H1 (cell line): ENCODE measurements at regions not wholly inside any gene's neighbourhood (a gene's known extent, or its start where the extent isn't known, plus 50 kb on each side); places are given as distances from the start of the nearest gene placed in this dataset.
"Not testable (repeated sequence)": the region's sequence is repeated elsewhere in the genome, so short reads cannot be mapped to it uniquely, and the experiment has no call there.

Experiments
- CTCF ChIA-PET: fragments of 300-600 bp; sonication (Branson Sonifier 250); formaldehyde crosslinking; loops from one replicate; lab custom pipeline; 2021; ENCODE audit not compliant: partially characterized antibody; lab: Charles Lee
- POLR2A ChIA-PET: fragments of 300-600 bp; sonication (Branson Sonifier 250); formaldehyde crosslinking; loops from one replicate; lab custom pipeline; 2021; ENCODE audit warnings: inconsistent platforms; ENCODE audit not compliant: partially characterized antibody; lab: Charles Lee
- DNase-seq, 2 experiments: peaks; one replicate each; pipeline versions ENCODE4 v3.0.0 to v3.0.0-alpha.2; 2010 to 2022; ENCODE audit warnings: low spot score in 2 of 2, low read depth in 1 of 2, mixed read lengths in 1 of 2
- FAIRE-seq: peaks from 2 replicates; lab custom pipeline; 2011; peaks lifted over from hg19 to GRCh38; lab: Jason Lieb, UNC
- H2AFZ ChIP-seq: 2 replicates; pipeline ENCODE4 v1.8.1; 2012; ENCODE audit warnings: low read length, inconsistent platforms
- H2AK5ac ChIP-seq: 2 replicates; pipeline ENCODE4 v1.6.1; 2013; ENCODE audit warnings: low read depth, low read length
- H2BK120ac ChIP-seq: replicated peaks from 2 replicates; pipeline ENCODE3; 2013; ENCODE audit warnings: low read depth, low read length, inconsistent platforms
- H2BK12ac ChIP-seq: 2 replicates; pipeline ENCODE4 v1.6.1; 2013; ENCODE audit warnings: low read depth, low read length
- H2BK15ac ChIP-seq: 2 replicates; pipeline ENCODE4 v1.6.1; 2013; ENCODE audit warnings: low read length
- H2BK20ac ChIP-seq: 2 replicates; pipeline ENCODE4 v1.6.1; 2013; ENCODE audit warnings: low read length
- H2BK5ac ChIP-seq: 2 replicates; pipeline ENCODE4 v1.6.1; 2013; ENCODE audit warnings: low read depth, low read length
- H3K14ac ChIP-seq: 2 replicates; pipeline ENCODE4 v1.6.1; 2013; ENCODE audit warnings: inconsistent platforms; ENCODE audit not compliant: insufficient read length
- H3K18ac ChIP-seq: 2 replicates; pipeline ENCODE4 v1.6.1; 2013; ENCODE audit warnings: low read length; ENCODE audit errors: extremely low read depth
- H3K23ac ChIP-seq: 2 replicates; pipeline ENCODE4 v1.6.1; 2013; ENCODE audit warnings: inconsistent platforms; ENCODE audit not compliant: insufficient read length
- H3K23me2 ChIP-seq: 2 replicates; pipeline ENCODE4 v1.6.1; 2013; ENCODE audit warnings: low read depth, low read length
- H3K27ac ChIP-seq: 2 replicates; pipeline ENCODE4 v1.6.1; 2011; ENCODE audit warnings: low read depth, low read length, inconsistent platforms
- H3K27me3 ChIP-seq, 4 experiments: replicated peaks in 1 of 4; 1 replicate in 1 of 4; 2 replicates in 3 of 4; pipeline versions ENCODE4 v1.6.1 to v1.8.1; 2011 to 2013; ENCODE audit warnings: low read length in 3 of 4, mild to moderate bottlenecking in 3 of 4, inconsistent platforms in 2 of 4, mixed read lengths in 2 of 4, moderate library complexity in 1 of 4; ENCODE audit not compliant: control insufficient read depth in 3 of 4, insufficient read depth in 3 of 4; ENCODE audit errors: extremely low read depth in 1 of 4
- H3K36me3 ChIP-seq, 4 experiments: 2 replicates each; pipeline versions ENCODE4 v1.6.1 to v1.8.1; 2011 to 2013; ENCODE audit warnings: mild to moderate bottlenecking in 4 of 4, low read length in 3 of 4, moderate library complexity in 2 of 4, control low read depth in 1 of 4, inconsistent platforms in 1 of 4; ENCODE audit not compliant: insufficient read depth in 4 of 4, control insufficient read depth in 2 of 4
- H3K4ac ChIP-seq: replicated peaks from 2 replicates; pipeline ENCODE3; 2013; ENCODE audit warnings: low read length, low read depth, mixed read lengths, inconsistent platforms; ENCODE audit not compliant: insufficient read length
- H3K4me1 ChIP-seq, 4 experiments: replicated peaks in 1 of 4; 1 replicate in 1 of 4; 2 replicates in 3 of 4; pipeline versions ENCODE4 v1.6.1 to v1.8.1; 2011 to 2013; ENCODE audit warnings: low read length in 3 of 4, inconsistent platforms in 2 of 4, mixed read lengths in 1 of 4; ENCODE audit not compliant: insufficient read depth in 4 of 4, control insufficient read depth in 3 of 4
- H3K4me2 ChIP-seq, 2 experiments: 2 replicates each; pipeline versions ENCODE4 v1.6.1 to v1.8.1; 2011 to 2013; ENCODE audit warnings: low read depth in 2 of 2, low read length in 2 of 2, control low read depth in 1 of 2, inconsistent platforms in 1 of 2, mild to moderate bottlenecking in 1 of 2; ENCODE audit not compliant: insufficient read depth in 1 of 2
- H3K4me3 ChIP-seq, 4 experiments: fragments of 200-600, 300-600 bp in 1 of 4; sonication (generic), shearing (Covaris generic), sonication (Bioruptor Twin) in 1 of 4; 2 replicates each; pipeline versions ENCODE4 v1.5.1 to v1.8.1; 2011 to 2016; ENCODE audit warnings: low read length in 4 of 4, low read depth in 3 of 4, control low read depth in 2 of 4, inconsistent platforms in 2 of 4, mild to moderate bottlenecking in 2 of 4, mixed read lengths in 1 of 4, moderate library complexity in 1 of 4; ENCODE audit not compliant: insufficient read depth in 2 of 4; ENCODE audit errors: extremely low read depth in 1 of 4
- H3K56ac ChIP-seq: replicated peaks from 2 replicates; pipeline ENCODE3; 2013; ENCODE audit warnings: low read depth, mild to moderate bottlenecking, mixed read lengths, low read length, inconsistent platforms; ENCODE audit not compliant: insufficient read length
- H3K79me1 ChIP-seq: 2 replicates; pipeline ENCODE4 v1.6.1; 2013; ENCODE audit warnings: low read depth, low read length, control low read depth
- H3K79me2 ChIP-seq, 2 experiments: 2 replicates each; pipeline versions ENCODE4 v1.6.1 to v1.8.1; 2012 to 2013; ENCODE audit warnings: low read length in 2 of 2, mild to moderate bottlenecking in 2 of 2, inconsistent platforms in 1 of 2; ENCODE audit not compliant: insufficient read depth in 2 of 2, control insufficient read depth in 1 of 2
- H3K9ac ChIP-seq, 4 experiments: replicated peaks in 1 of 4; 1 replicate in 1 of 4; 2 replicates in 3 of 4; pipeline versions ENCODE4 v1.6.1 to v1.8.1; 2011 to 2013; ENCODE audit warnings: low read depth in 3 of 4, low read length in 3 of 4, control low read depth in 2 of 4, mild to moderate bottlenecking in 2 of 4, moderate library complexity in 2 of 4, inconsistent platforms in 1 of 4; ENCODE audit errors: extremely low read depth in 1 of 4
- H3K9me3 ChIP-seq, 2 experiments: 2 replicates each; pipeline versions ENCODE4 v1.6.1 to v1.8.1; 2012 to 2013; ENCODE audit warnings: mild to moderate bottlenecking in 2 of 2, moderate library complexity in 2 of 2, control low read depth in 1 of 2, inconsistent platforms in 1 of 2, low read depth in 1 of 2, low read length in 1 of 2, mixed read lengths in 1 of 2; ENCODE audit not compliant: insufficient read depth in 2 of 2
- H4K20me1 ChIP-seq, 2 experiments: replicated peaks in 1 of 2; 2 replicates each; pipeline versions ENCODE3 to v1.8.1; 2011 to 2013; ENCODE audit warnings: inconsistent platforms in 2 of 2, low read length in 2 of 2, mild to moderate bottlenecking in 1 of 2; ENCODE audit not compliant: insufficient read depth in 2 of 2, control insufficient read depth in 1 of 2
- H4K5ac ChIP-seq: 2 replicates; pipeline ENCODE4 v1.6.1; 2013; ENCODE audit warnings: low read length, low read depth, mixed read lengths, inconsistent platforms; ENCODE audit not compliant: insufficient read length
- H4K8ac ChIP-seq: 2 replicates; pipeline ENCODE4 v1.8.0; 2013; ENCODE audit warnings: mild to moderate bottlenecking, moderate library complexity, low read length, inconsistent platforms; ENCODE audit not compliant: insufficient read depth; ENCODE audit errors: extremely low read depth
- H4K91ac ChIP-seq: replicated peaks from 2 replicates; pipeline ENCODE3; 2013; ENCODE audit warnings: low read length, mixed read lengths, inconsistent platforms; ENCODE audit not compliant: insufficient read length
- BRCA1 ChIP-seq: IDR thresholded peaks from 2 replicates; pipeline ENCODE4 v1.6.1; 2012; ENCODE audit warnings: low read depth, low read length, improper control_type of control experiment
- CHD2 ChIP-seq: IDR thresholded peaks from 2 replicates; pipeline ENCODE4 v1.6.1; 2012; ENCODE audit warnings: low read length, improper control_type of control experiment
- HDAC2 ChIP-seq, 2 experiments: fragments of 300-600 bp in 1 of 2; sonication (generic) in 1 of 2; IDR thresholded peaks; 2 replicates each; pipeline ENCODE4 v1.6.1; 2011 to 2012; ENCODE audit warnings: low read depth in 2 of 2, low read length in 2 of 2, mild to moderate bottlenecking in 2 of 2, moderate library complexity in 2 of 2, borderline replicate concordance in 1 of 2, inconsistent platforms in 1 of 2
- KDM1A ChIP-seq: fragments of 200-600, 300-600 bp; sonication (generic); IDR thresholded peaks from 2 replicates; pipeline ENCODE4 v1.7.1; 2016; ENCODE audit warnings: mild to moderate bottlenecking, low read length, borderline replicate concordance
- RAD21 ChIP-seq, 2 experiments: IDR thresholded peaks in 1 of 2; conservative IDR thresholded peaks in 1 of 2; 2 replicates each; pipeline ENCODE4 v1.6.1; 2011; ENCODE audit warnings: low read depth in 2 of 2, low read length in 2 of 2, improper control_type of control experiment in 1 of 2, inconsistent platforms in 1 of 2, mild to moderate bottlenecking in 1 of 2, moderate library complexity in 1 of 2
- SP1 ChIP-seq: IDR thresholded peaks from 2 replicates; pipeline ENCODE4 v1.6.1; 2011; ENCODE audit warnings: low read depth, low read length
- TBP ChIP-seq: IDR thresholded peaks from 2 replicates; pipeline ENCODE4 v1.6.1; 2011; ENCODE audit warnings: low read depth, low read length, improper control_type of control experiment
- WGBS, 2 experiments: shearing (Covaris generic) in 1 of 2; methylation state at CpG; one replicate each; pipeline versions ENCODE4 v1.1.6 to v1.1.7; 2013 to 2015; ENCODE audit warnings: low lambda C conversion rate in 2 of 2, mixed read lengths in 2 of 2, inconsistent platforms in 1 of 2, low coverage in 1 of 2, missing lambda C conversion rate in 1 of 2; ENCODE audit not compliant: insufficient replicate concordance in 2 of 2, insufficient coverage in 1 of 2, insufficient read length in 1 of 2; ENCODE audit errors: extremely low coverage in 1 of 2, missing lambda C conversion rate in 1 of 2; 5-methylcytosine and 5-hydroxymethylcytosine counted together
- TF ChIP-seq, protein P1 (sequence below), 3 experiments: IDR thresholded peaks; 1 replicate in 2 of 3; 2 replicates in 1 of 3; pipeline versions ENCODE4 v1.5.1 to v1.6.1; 2011; ENCODE audit warnings: low read length in 3 of 3, mild to moderate bottlenecking in 3 of 3, inconsistent platforms in 2 of 3, low read depth in 1 of 3, moderate library complexity in 1 of 3; ENCODE audit not compliant: insufficient read depth in 1 of 3; ENCODE audit errors: control extremely low read depth in 1 of 3

DNA sequence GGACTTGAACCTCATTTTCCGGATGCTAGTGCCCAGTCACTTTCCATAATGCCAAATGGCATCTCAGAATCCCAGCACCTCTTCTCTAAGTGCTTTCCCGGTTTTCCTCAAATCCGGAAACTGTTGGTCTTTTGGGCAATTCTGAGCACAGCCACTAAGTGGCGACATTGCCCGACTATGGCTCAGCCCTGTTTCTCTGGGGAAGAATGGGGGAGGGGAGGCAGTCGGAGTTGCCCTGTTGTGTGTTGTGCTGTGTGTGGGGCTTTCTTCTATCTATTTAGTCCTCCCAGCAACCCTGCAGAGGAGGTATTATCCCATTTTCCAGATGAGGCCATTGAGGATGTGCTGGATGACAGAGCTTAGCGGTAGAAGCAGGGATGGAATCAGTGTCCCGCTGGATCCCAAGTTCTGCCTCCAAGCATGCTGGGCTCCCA, 175.0 kb downstream of the FCRL5 start:
- H2AK5ac ChIP-seq, H3K23me2 ChIP-seq, H2BK20ac ChIP-seq, H3K36me3 ChIP-seq, H2BK120ac ChIP-seq, H3K27me3 ChIP-seq, H4K5ac ChIP-seq, H3K18ac ChIP-seq, H2BK15ac ChIP-seq, H3K4me3 ChIP-seq, H4K20me1 ChIP-seq, H3K14ac ChIP-seq, H3K79me1 ChIP-seq, H3K27ac ChIP-seq, H3K4me1 ChIP-seq, H3K4ac ChIP-seq, H2BK12ac ChIP-seq, H3K79me2 ChIP-seq, H3K4me2 ChIP-seq, H3K56ac ChIP-seq, H3K9ac ChIP-seq, H3K23ac ChIP-seq, H2BK5ac ChIP-seq, H3K9me3 ChIP-seq, H4K8ac ChIP-seq, H4K91ac ChIP-seq, H2AFZ ChIP-seq: not testable (repeated sequence)
- 36% methylated on average over 8 of the region's 8 CpGs; no CpG with 5 or more reads in 1 of the 2 experiments for WGBS, 2 experiments
- ChIA-PET CTCF (interaction anchor here (0.6 to 5.7 kb wide), 13 partner anchors 9 to 182 kb away, joined by 3 to 41 read pairs (median 5); no protein-coding TSS in a partner anchor), POLR2A (interaction anchor here (1.2 kb wide), 1 partner anchor 13 kb away, joined by 3 read pairs; no protein-coding TSS in a partner anchor)
- FAIRE-seq: peak; percentile 50
- peak; percentile 34 to 79 for DNase-seq
- TF ChIP-seq HDAC2 (IDR thresholded peaks at IDR 0.05; ENCODE audit: borderline replicate concordance in 1 of 2, low read depth in 2 of 2, low read length in 2 of 2): peak in 1 of 2 experiments; percentile 79; a peak in 1 of 4 replicates
- TF ChIP-seq RAD21 (IDR thresholded peaks at IDR 0.05 in 1 of 2, conservative IDR thresholded peaks at IDR 0.05 in 1 of 2; ENCODE audit: low read depth in 2 of 2, low read length in 2 of 2): peak; percentile 82 to 83
- TF ChIP-seq SP1: 0 out of 2 replicates have a peak, but pooled peaks have one; percentile 25
- TF ChIP-seq, protein P1, sequence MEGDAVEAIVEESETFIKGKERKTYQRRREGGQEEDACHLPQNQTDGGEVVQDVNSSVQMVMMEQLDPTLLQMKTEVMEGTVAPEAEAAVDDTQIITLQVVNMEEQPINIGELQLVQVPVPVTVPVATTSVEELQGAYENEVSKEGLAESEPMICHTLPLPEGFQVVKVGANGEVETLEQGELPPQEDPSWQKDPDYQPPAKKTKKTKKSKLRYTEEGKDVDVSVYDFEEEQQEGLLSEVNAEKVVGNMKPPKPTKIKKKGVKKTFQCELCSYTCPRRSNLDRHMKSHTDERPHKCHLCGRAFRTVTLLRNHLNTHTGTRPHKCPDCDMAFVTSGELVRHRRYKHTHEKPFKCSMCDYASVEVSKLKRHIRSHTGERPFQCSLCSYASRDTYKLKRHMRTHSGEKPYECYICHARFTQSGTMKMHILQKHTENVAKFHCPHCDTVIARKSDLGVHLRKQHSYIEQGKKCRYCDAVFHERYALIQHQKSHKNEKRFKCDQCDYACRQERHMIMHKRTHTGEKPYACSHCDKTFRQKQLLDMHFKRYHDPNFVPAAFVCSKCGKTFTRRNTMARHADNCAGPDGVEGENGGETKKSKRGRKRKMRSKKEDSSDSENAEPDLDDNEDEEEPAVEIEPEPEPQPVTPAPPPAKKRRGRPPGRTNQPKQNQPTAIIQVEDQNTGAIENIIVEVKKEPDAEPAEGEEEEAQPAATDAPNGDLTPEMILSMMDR (IDR thresholded peaks at IDR 0.05; ENCODE audit: control extremely low read depth in 1 of 3, insufficient read depth in 1 of 3, low read depth in 1 of 3, low read length in 3 of 3): peak; percentile 52 to 80 (median 73)
- TF ChIP-seq TBP: peak; percentile 84
- TF ChIP-seq CHD2: peak; percentile 40; the same call in 1 of the 2 replicates
- TF ChIP-seq KDM1A: peak; percentile 96
- 0 out of 2 replicates have a peak, but pooled peaks have one; percentile 35 for TF ChIP-seq BRCA1
